ENCODE measurements at regions not wholly inside any gene's neighbourhood (a gene's known extent, or its start where the extent isn't known, plus 50 kb on each side); places are given as distances from the start of the nearest gene placed in this dataset.

DNA sequence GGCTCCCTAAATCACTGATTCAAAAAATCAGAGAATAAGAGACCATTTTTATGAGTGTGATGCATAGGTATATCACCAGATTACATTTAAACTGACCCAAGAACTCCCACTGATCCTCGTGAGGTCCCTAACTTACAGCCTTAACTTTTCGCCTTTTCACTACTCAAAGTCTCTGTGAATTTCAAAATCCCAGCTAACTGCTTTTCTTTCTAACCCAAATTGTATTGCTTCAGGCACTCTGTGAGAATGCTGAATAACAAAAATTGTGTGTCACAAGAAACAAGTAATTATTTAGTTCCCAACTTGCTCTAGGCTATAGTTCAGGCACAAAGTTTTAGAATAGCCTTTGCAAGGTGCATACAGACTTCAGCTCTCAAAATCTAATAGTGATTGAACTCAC is 368.6 kb downstream of the CHSY3 start:
- no peak for TF ChIP-seq CTCF (IDR thresholded peaks at IDR 0.05; ENCODE audit: low read length)
- TF ChIP-seq EZH2 (IDR thresholded peaks at IDR 0.05; ENCODE audit: borderline replicate concordance, low read length): no peak
- H3K9me3 ChIP-seq (ENCODE audit: low read length): no peaks in the 10 kb centered on the region
- H3K79me2 ChIP-seq (ENCODE audit: insufficient read depth, low read length): no peaks in the 10 kb centered on the region
- H3K9ac ChIP-seq (ENCODE audit: low read length): no peak overlapping the region
- no peaks in the 10 kb centered on the region for H3K36me3 ChIP-seq (ENCODE audit: insufficient read depth, low read length)
- no peak overlapping the region for H2AFZ ChIP-seq (ENCODE audit: low read length)
- H3K9me2 ChIP-seq (ENCODE audit: low read depth, low read length): no peaks in the 10 kb centered on the region
- H4K20me1 ChIP-seq (ENCODE audit: insufficient read depth, low read length): no peaks in the 10 kb centered on the region
- H3K4me2 ChIP-seq (ENCODE audit: low read length): no peak overlapping the region
- H3F3A ChIP-seq (ENCODE audit: insufficient read depth, low read length): no peaks in the 10 kb centered on the region
- no peak overlapping the region for H3K27ac ChIP-seq (ENCODE audit: low read depth, low read length, poor library complexity, severe bottlenecking)
- H3K4me3 ChIP-seq (ENCODE audit: low read depth, low read length, poor library complexity, severe bottlenecking): no peak overlapping the region
- no peaks in the 10 kb centered on the region for H3K27me3 ChIP-seq (ENCODE audit: insufficient read depth, low read length)
- H3K4me1 ChIP-seq (ENCODE audit: insufficient read depth, low read length, severe bottlenecking): no peaks in the 10 kb centered on the region

- Histone ChIP-seq H3K9me2 (ENCODE audit: low read depth, low read length) (no peaks in the 10 kb centered on the region), H3F3A (ENCODE audit: insufficient read depth, low read length) (no peaks in the 10 kb centered on the region), H2AFZ (ENCODE audit: low read length) (no peak overlapping the region), H3K4me2 (ENCODE audit: low read length) (no peak overlapping the region), H3K79me2 (ENCODE audit: insufficient read depth, low read length) (no peaks in the 10 kb centered on the region), H3K36me3 (ENCODE audit: insufficient read depth, low read length) (no peaks in the 10 kb centered on the region), H3K27ac (ENCODE audit: low read depth, low read length, poor library complexity, severe bottlenecking) (no peak overlapping the region), H3K9me3 (ENCODE audit: low read length) (no peaks in the 10 kb centered on the region), H3K27me3 (ENCODE audit: insufficient read depth, low read length) (no peaks in the 10 kb centered on the region), H3K4me1 (ENCODE audit: insufficient read depth, low read length, severe bottlenecking) (no peaks in the 10 kb centered on the region), H3K9ac (ENCODE audit: low read length) (no peak overlapping the region), H4K20me1 (ENCODE audit: insufficient read depth, low read length) (no peaks in the 10 kb centered on the region), H3K4me3 (ENCODE audit: low read depth, low read length, poor library complexity, severe bottlenecking) (no peak overlapping the region)
- no peak for TF ChIP-seq CTCF (IDR thresholded peaks at IDR 0.05; ENCODE audit: low read length)
- TF ChIP-seq EZH2 (IDR thresholded peaks at IDR 0.05; ENCODE audit: borderline replicate concordance, low read length): no peak
These were observed 366.5 kb downstream of the CHSY3 start for GRCh38 chr5:130270786-130271185.

DNA sequence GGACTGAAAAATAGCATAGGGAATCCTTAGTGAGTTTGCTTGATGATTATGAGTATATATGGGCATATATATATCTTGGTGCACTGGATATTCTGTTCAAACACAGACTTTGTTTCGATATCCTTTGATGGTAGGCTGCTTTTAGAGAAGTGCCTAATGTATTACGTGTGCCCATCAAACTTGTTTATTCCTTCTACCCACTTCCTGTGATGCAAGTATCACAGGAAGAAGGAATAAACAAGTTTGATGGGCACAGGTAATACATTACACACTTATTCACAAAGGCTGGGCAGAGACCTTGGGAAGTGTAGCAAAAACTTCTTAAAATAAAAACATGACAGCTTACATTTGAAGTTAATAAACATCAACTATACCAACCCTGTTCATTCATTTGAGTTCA is 364.2 kb downstream of the CHSY3 start:
- TF ChIP-seq CTCF (IDR thresholded peaks at IDR 0.05; ENCODE audit: low read length): no peak
- no peaks in the 10 kb centered on the region for H3K9me3 ChIP-seq (ENCODE audit: low read length)
- H3K36me3 ChIP-seq (ENCODE audit: insufficient read depth, low read length): no peaks in the 10 kb centered on the region
- H3K4me2 ChIP-seq (ENCODE audit: low read length): no peak overlapping the region
- H3K4me3 ChIP-seq (ENCODE audit: low read depth, low read length, poor library complexity, severe bottlenecking): no peak overlapping the region
- H3K27ac ChIP-seq (ENCODE audit: low read depth, low read length, poor library complexity, severe bottlenecking): no peak overlapping the region
- H3K27me3 ChIP-seq (ENCODE audit: insufficient read depth, low read length): no peaks in the 10 kb centered on the region
- H3K79me2 ChIP-seq (ENCODE audit: insufficient read depth, low read length): no peaks in the 10 kb centered on the region
- no peaks in the 10 kb centered on the region for H4K20me1 ChIP-seq (ENCODE audit: insufficient read depth, low read length)
- H3K4me1 ChIP-seq (ENCODE audit: insufficient read depth, low read length, severe bottlenecking): no peaks in the 10 kb centered on the region
- H3F3A ChIP-seq (ENCODE audit: insufficient read depth, low read length): no peaks in the 10 kb centered on the region
- H2AFZ ChIP-seq (ENCODE audit: low read length): no peak overlapping the region
- H3K9me2 ChIP-seq (ENCODE audit: low read depth, low read length): no peaks in the 10 kb centered on the region
- H3K9ac ChIP-seq (ENCODE audit: low read length): no peak overlapping the region
